Chondrocyte (in vitro differentiated cells): ENCODE measurements at regions not wholly inside any gene's neighbourhood (a gene's known extent, or its start where the extent isn't known, plus 50 kb on each side); places are given as distances from the start of the nearest gene placed in this dataset.

Experiments
- DNase-seq: peaks from one replicate; pipeline ENCODE4 v3.0.0; 2021; ENCODE audit warnings: mixed read lengths, low spot score
- H3K27ac Mint-ChIP-seq: one replicate; pipeline ENCODE4 v1.8.0; 2021; ENCODE audit warnings: mild to moderate bottlenecking, moderate library complexity, mixed read lengths; ENCODE audit not compliant: unreplicated experiment
- H3K27me3 Mint-ChIP-seq: 2 replicates; pipeline ENCODE4 v1.8.0; 2021; ENCODE audit warnings: low read depth, mixed read lengths
- H3K36me3 Mint-ChIP-seq: 2 replicates; pipeline ENCODE4 v1.8.0; 2021; ENCODE audit warnings: low read depth, mixed read lengths
- H3K4me1 Mint-ChIP-seq: 2 replicates; pipeline ENCODE4 v1.8.0; 2021; ENCODE audit warnings: low read depth, mild to moderate bottlenecking, mixed read lengths
- H3K4me3 Mint-ChIP-seq: one replicate; pipeline ENCODE4 v1.8.0; 2021; ENCODE audit warnings: mild to moderate bottlenecking, moderate library complexity, mixed read lengths; ENCODE audit not compliant: unreplicated experiment
- H3K9me3 Mint-ChIP-seq: 2 replicates; pipeline ENCODE4 v1.8.0; 2021; ENCODE audit warnings: low read depth, mixed read lengths
- CTCF ChIP-seq: fragments of 200-600 bp; sonication (generic); IDR thresholded peaks from 2 replicates; pipeline ENCODE4 v1.5.0; 2021; ENCODE audit warnings: antibody characterized with exemption, mild to moderate bottlenecking, moderate library complexity

DNA sequence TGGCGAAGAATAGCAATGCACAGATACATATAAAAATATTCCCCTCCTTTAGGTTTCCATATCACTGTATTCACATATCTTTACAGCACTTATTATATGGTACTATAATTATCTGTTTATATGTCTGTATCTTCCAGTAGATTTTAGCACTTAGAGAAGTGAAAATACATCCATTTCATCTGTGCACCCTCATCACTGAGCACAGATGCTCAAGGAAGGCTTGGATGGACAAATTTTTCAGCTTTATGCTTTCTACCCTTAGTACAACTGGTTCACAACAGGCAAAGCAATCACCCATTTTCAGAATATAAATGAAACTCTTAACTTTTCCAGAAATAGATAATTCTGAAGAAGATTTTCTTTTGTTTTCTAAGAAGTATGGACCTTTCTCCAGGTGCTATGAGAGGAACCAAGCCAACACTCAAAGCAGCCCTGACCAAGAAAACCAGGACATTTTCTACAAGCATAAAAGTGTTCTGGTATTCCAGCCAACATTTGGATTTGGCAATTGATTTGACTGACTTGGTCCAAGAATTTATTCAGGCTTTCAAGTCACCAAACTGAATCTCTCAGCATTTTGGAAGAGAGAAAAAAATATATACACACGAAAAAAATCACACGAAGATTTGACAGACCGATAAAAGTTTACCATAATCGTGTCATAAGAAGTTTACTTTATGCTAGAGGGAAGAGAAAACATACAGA is 170.2 kb upstream of the CD180 start:
- Mint-ChIP-seq H3K9me3 (no peaks in the 10 kb centered on the region), H3K4me3 (no peak overlapping the region), H3K27ac (no peak overlapping the region), H3K27me3 (no peaks in the 10 kb centered on the region), H3K4me1 (peaks cover 12% of the 10 kb centered on the region), H3K36me3 (no peaks in the 10 kb centered on the region)
- TF ChIP-seq CTCF, result no peak
- no peak for DNase-seq

GRCh38 chr5:67366276-67366675 is 169.7 kb upstream of the CD180 start:
- Mint-ChIP-seq H3K27ac (no peak overlapping the region), H3K4me1 (peaks cover 16% of the 10 kb centered on the region), H3K9me3 (no peaks in the 10 kb centered on the region), H3K4me3 (no peak overlapping the region), H3K36me3 (no peaks in the 10 kb centered on the region), H3K27me3 (no peaks in the 10 kb centered on the region)
- no peak for DNase-seq
- TF ChIP-seq CTCF, result no peak

DNA sequence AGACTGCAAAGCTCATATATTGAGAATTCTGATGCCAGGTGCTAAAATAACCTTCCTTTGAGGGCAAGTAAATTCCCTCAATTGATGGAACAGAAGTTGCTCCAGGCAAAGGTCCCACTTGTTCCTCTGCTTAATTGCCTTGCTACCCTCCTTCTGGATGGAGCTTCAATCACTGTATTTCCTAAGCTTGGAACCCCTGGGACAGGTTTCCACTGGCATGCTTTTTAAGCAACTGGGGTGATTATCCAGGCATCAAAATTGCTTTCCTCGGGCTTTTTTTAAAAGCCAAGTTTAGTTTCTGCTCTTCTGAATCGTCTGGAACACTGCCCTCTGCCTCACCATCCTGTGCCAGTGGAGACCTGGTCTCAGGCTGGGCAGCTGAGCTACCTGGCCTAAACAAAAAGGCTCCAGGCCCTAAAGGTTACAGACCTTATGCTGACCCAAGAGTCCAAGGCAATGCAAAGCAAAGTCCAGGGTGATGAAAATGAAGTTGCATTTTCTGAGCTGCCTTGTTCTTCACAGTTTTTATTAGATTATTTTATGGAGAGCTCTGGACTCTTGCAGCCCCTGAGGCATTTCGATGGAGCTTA is 167.9 kb upstream of the CD180 start:
- no peaks in the 10 kb centered on the region for H3K36me3 Mint-ChIP-seq
- no peaks in the 10 kb centered on the region for H3K27me3 Mint-ChIP-seq
- no peak for TF ChIP-seq CTCF
- no peaks in the 10 kb centered on the region for H3K9me3 Mint-ChIP-seq
- no peak overlapping the region for H3K27ac Mint-ChIP-seq
- H3K4me1 Mint-ChIP-seq, result peaks cover 19% of the 10 kb centered on the region
- no peak overlapping the region for H3K4me3 Mint-ChIP-seq
- DNase-seq, result no peak

DNA sequence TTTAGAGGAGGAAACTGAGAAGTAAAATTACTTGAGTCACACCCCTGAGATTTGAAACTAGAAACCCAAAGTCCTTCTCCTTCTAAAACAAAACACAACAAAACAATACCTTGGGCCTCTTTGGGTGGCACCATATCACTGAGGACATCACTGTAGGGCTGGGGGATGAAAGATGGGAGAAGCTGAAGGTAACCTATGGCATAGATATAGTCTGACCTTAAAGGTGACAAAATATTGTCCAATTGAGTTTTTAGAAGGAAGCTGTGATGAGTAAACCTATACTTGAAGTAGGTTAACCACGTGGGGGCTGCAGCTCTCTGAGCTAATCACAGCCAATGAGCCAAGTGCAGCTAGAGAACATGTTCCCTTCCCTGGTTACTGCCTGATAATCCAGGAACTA is 167.4 kb upstream of the CD180 start:
- Mint-ChIP-seq H3K36me3 (no peaks in the 10 kb centered on the region), H3K27ac (no peak overlapping the region), H3K27me3 (no peaks in the 10 kb centered on the region), H3K4me1 (peaks cover 19% of the 10 kb centered on the region), H3K9me3 (no peaks in the 10 kb centered on the region), H3K4me3 (no peak overlapping the region)
- DNase-seq, result no peak
- no peak for TF ChIP-seq CTCF

GRCh38 chr5:67363180-67363709 is 166.6 kb upstream of the CD180 start:
- H3K4me3 Mint-ChIP-seq, result no peak overlapping the region
- H3K4me1 Mint-ChIP-seq, result peaks cover 19% of the 10 kb centered on the region
- no peak for TF ChIP-seq CTCF
- H3K27ac Mint-ChIP-seq, result no peak overlapping the region
- no peaks in the 10 kb centered on the region for H3K9me3 Mint-ChIP-seq
- peaks cover 1% of the 10 kb centered on the region for H3K36me3 Mint-ChIP-seq
- no peak for DNase-seq
- no peaks in the 10 kb centered on the region for H3K27me3 Mint-ChIP-seq
